Ramos (cell line): ENCODE measurements at regions not wholly inside any gene's neighbourhood (a gene's known extent, or its start where the extent isn't known, plus 50 kb on each side); places are given as distances from the start of the nearest gene placed in this dataset.
"Not testable (repeated sequence)": the region's sequence is repeated elsewhere in the genome, so short reads cannot be mapped to it uniquely, and the experiment has no call there.

Experiments used
- in situ Hi-C: fragments of 300-500 bp; cut with MboI; formaldehyde crosslinking; loops from one replicate; pipeline ENCODE4 v1.14.3; 2022; ENCODE audit warnings: low sequenced_read_pairs; ENCODE audit not compliant: unreplicated experiment

GRCh38 chr21:31420988-31421387 lies 76.9 kb upstream of the TIAM1 start:
- in situ Hi-C loops = no loop called here

GRCh38 chr21:31420354-31420753 lies 76.3 kb upstream of the TIAM1 start:
- in situ Hi-C loops = no loop called here

GRCh38 chr21:31418377-31419001 lies 74.4 kb upstream of the TIAM1 start:
- in situ Hi-C loops = no loop called here

GRCh38 chr21:31417214-31417613 lies 73.2 kb upstream of the TIAM1 start:
- in situ Hi-C loops = not testable (repeated sequence)

- in situ Hi-C loops = no loop called here
Observed at GRCh38 chr21:31416465-31416864, 72.4 kb upstream of the TIAM1 start.

GRCh38 chr21:31414263-31415000 lies 70.4 kb upstream of the TIAM1 start:
- in situ Hi-C loops = no loop called here

GRCh38 chr21:31413698-31414097 lies 69.6 kb upstream of the TIAM1 start:
- in situ Hi-C loops = no loop called here

GRCh38 chr21:31410499-31411131 lies 66.6 kb upstream of the TIAM1 start:
- in situ Hi-C loops = no loop called here

- in situ Hi-C loops = no loop called here
Observed at GRCh38 chr21:31409831-31410487, 65.9 kb upstream of the TIAM1 start.

- in situ Hi-C loops = no loop called here
Observed at GRCh38 chr21:31408301-31409088, 64.4 kb upstream of the TIAM1 start.

GRCh38 chr21:31406510-31406909 lies 62.4 kb upstream of the TIAM1 start:
- in situ Hi-C loops = no loop called here

GRCh38 chr21:31405604-31406003 lies 61.5 kb upstream of the TIAM1 start:
- in situ Hi-C loops = no loop called here

- in situ Hi-C loops = no loop called here
Observed at GRCh38 chr21:31403596-31404333, 59.7 kb upstream of the TIAM1 start.

GRCh38 chr21:31399591-31399990 lies 55.5 kb upstream of the TIAM1 start:
- in situ Hi-C loops = no loop called here

GRCh38 chr21:31398574-31398973 lies 54.5 kb upstream of the TIAM1 start:
- in situ Hi-C loops = no loop called here

GRCh38 chr21:31397939-31398338 lies 53.9 kb upstream of the TIAM1 start:
- in situ Hi-C loops = no loop called here

- in situ Hi-C loops = no loop called here
Observed at GRCh38 chr21:31397515-31397926, 53.5 kb upstream of the TIAM1 start.

- in situ Hi-C loops = no loop called here
Observed at GRCh38 chr21:31397030-31397429, 53.0 kb upstream of the TIAM1 start.

GRCh38 chr21:31396399-31396798 lies 52.3 kb upstream of the TIAM1 start:
- in situ Hi-C loops = no loop called here

GRCh38 chr21:31395791-31396190 lies 51.7 kb upstream of the TIAM1 start:
- in situ Hi-C loops = no loop called here
